Panc1 (cell line): ENCODE measurements at regions not wholly inside any gene's neighbourhood (a gene's known extent, or its start where the extent isn't known, plus 50 kb on each side); places are given as distances from the start of the nearest gene placed in this dataset.

Source experiments
- ATAC-seq: fragments of 200-7000 bp; cut with Tn5 transposase; 2 replicates; pipeline ENCODE4 v1.9.1; 2020; ENCODE audit warnings: mild to moderate bottlenecking, moderate library complexity
- BruUV-seq: library from RNA; stranded (reverse); fragments of 400-500 nt; replicated peaks from 2 replicates; lab custom pipeline; 2021; lab: Mats Ljungman, UMichigan
- CTCF ChIA-PET: fragments of 300-600 bp; sonication (Branson Sonifier 250); formaldehyde crosslinking; loops from one replicate; lab custom pipeline; 2022; ENCODE audit warnings: antibody characterized with exemption; lab: Charles Lee
- POLR2A ChIA-PET: fragments of 300-600 bp; sonication (Branson Sonifier 250); formaldehyde crosslinking; loops from one replicate; lab custom pipeline; 2022; ENCODE audit warnings: antibody characterized with exemption; lab: Charles Lee
- DNase-seq: peaks from one replicate; pipeline ENCODE4 v3.0.0-alpha.2; 2010; ENCODE audit warnings: low read depth, low spot score
- H3K27ac ChIP-seq: 2 replicates; pipeline ENCODE4 v1.5.1; 2011; ENCODE audit warnings: mild to moderate bottlenecking, low read length, inconsistent platforms
- H3K27me3 ChIP-seq: fragments of 200-500 bp; sonication (Bioruptor generic); 2 replicates; pipeline ENCODE4 v1.6.0; 2014; ENCODE audit warnings: low read length, inconsistent platforms; ENCODE audit not compliant: control insufficient read depth, insufficient read depth
- H3K36me3 ChIP-seq: fragments of 200-500 bp; sonication (Bioruptor generic); 2 replicates; pipeline ENCODE4 v1.5.1; 2014; ENCODE audit warnings: inconsistent platforms, mild to moderate bottlenecking, low read length, moderate library complexity; ENCODE audit not compliant: control insufficient read depth, insufficient read depth
- H3K4me1 ChIP-seq: 2 replicates; pipeline ENCODE4 v1.5.1; 2011; ENCODE audit warnings: inconsistent platforms, mild to moderate bottlenecking, low read length, moderate library complexity; ENCODE audit not compliant: control insufficient read depth, insufficient read depth
- H3K4me3 ChIP-seq, 2 experiments: 2 replicates each; pipeline ENCODE4 v1.5.1; 2011 to 2012; ENCODE audit warnings: low read depth in 2 of 2, low read length in 2 of 2, mild to moderate bottlenecking in 2 of 2, inconsistent platforms in 1 of 2, moderate library complexity in 1 of 2
- H3K9me3 ChIP-seq: fragments of 200-500 bp; sonication (Bioruptor generic); 2 replicates; pipeline ENCODE4 v1.5.1; 2014; ENCODE audit warnings: low read depth, mild to moderate bottlenecking, inconsistent platforms, low read length, moderate library complexity; ENCODE audit not compliant: control insufficient read depth, insufficient read depth
- POLR2AphosphoS5 ChIP-seq: IDR thresholded peaks from 2 replicates; pipeline ENCODE4 v1.6.1; 2012; ENCODE audit warnings: mild to moderate bottlenecking, low read depth, low read length, moderate library complexity
- SIN3A ChIP-seq: IDR thresholded peaks from 2 replicates; pipeline ENCODE4 v1.6.1; 2012; ENCODE audit warnings: low read depth, mild to moderate bottlenecking, low read length, moderate library complexity, borderline replicate concordance; ENCODE audit not compliant: insufficient read depth
- TCF7L2 ChIP-seq: IDR thresholded peaks from 2 replicates; pipeline ENCODE4 v1.6.1; 2011; ENCODE audit warnings: mild to moderate bottlenecking, low read depth, low read length, inconsistent platforms
- in situ Hi-C: cut with HindIII; loops from 2 replicates; pipeline ENCODE4 v1.10.0; 2016; ENCODE audit warnings: low sequenced_read_pairs, low pct_unique_long_range_greater_than_20kb
- intact Hi-C: fragments of 100-400 bp; cut with micrococcal nuclease; formaldehyde crosslinking; loops from one replicate; pipeline ENCODE4 v1.10.0; 2022; ENCODE audit not compliant: unreplicated experiment
- TF ChIP-seq, protein P1 (sequence below), 2 experiments: IDR thresholded peaks; 2 replicates each; pipeline ENCODE4 v1.6.1; 2011 to 2012; ENCODE audit warnings: low read depth in 2 of 2, control low read depth in 1 of 2, low read length in 1 of 2, mild to moderate bottlenecking in 1 of 2, moderate library complexity in 1 of 2; ENCODE audit not compliant: insufficient read depth in 1 of 2
- TF ChIP-seq, protein P2 (sequence below): fragments of 450-650 bp; IDR thresholded peaks from 2 replicates; pipeline ENCODE4 v1.5.1; 2017; ENCODE audit warnings: mild to moderate bottlenecking

DNA sequence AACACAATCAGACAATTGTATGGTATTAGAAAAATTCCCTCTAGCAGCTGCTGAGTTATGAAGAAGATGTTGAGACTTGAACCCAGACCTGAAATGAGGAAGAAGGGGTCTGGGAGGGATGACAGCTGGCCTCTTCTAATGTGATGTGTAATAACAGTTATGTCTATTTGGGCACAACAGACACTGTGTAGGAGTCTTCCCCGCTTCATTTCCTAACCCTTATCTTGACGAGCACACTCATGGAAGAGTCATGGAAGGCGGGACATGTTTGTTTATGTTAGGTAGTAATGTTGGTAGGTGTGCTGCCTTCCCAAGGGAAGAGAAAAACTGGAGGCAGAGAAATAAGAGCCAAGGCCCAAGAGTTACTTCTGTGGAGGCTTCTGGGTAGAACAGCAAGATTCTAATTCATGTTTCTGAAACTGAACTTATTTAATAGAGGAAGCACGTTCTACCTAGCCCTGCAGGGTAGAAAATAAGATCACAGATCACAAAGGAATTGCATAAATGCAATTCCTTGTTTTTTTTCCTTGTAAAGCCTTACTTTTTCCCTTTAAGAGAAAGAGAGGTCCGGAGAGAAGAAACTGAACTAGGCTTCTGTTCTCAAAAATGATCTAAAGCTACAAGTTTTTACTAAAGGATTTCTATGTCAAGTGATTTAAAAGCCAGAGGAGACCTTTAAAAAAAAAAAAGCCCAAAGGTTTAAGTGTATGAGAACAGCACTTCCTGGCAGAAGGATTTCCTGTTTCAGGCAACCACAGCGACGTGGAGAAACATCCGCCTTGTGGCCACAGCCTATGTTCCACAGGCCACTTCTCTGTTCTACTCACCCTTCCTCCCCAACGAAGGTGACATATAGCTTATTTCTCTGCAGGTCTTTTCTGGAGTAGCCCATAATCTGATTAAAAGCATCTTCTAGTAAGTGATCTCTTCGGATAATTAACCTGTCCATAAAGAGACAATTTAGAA lies 68.5 kb upstream of the STK17B start:
- TF ChIP-seq SIN3A = no peak
- TF ChIP-seq, protein P1, sequence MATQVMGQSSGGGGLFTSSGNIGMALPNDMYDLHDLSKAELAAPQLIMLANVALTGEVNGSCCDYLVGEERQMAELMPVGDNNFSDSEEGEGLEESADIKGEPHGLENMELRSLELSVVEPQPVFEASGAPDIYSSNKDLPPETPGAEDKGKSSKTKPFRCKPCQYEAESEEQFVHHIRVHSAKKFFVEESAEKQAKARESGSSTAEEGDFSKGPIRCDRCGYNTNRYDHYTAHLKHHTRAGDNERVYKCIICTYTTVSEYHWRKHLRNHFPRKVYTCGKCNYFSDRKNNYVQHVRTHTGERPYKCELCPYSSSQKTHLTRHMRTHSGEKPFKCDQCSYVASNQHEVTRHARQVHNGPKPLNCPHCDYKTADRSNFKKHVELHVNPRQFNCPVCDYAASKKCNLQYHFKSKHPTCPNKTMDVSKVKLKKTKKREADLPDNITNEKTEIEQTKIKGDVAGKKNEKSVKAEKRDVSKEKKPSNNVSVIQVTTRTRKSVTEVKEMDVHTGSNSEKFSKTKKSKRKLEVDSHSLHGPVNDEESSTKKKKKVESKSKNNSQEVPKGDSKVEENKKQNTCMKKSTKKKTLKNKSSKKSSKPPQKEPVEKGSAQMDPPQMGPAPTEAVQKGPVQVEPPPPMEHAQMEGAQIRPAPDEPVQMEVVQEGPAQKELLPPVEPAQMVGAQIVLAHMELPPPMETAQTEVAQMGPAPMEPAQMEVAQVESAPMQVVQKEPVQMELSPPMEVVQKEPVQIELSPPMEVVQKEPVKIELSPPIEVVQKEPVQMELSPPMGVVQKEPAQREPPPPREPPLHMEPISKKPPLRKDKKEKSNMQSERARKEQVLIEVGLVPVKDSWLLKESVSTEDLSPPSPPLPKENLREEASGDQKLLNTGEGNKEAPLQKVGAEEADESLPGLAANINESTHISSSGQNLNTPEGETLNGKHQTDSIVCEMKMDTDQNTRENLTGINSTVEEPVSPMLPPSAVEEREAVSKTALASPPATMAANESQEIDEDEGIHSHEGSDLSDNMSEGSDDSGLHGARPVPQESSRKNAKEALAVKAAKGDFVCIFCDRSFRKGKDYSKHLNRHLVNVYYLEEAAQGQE (IDR thresholded peaks at IDR 0.05; ENCODE audit: insufficient read depth in 1 of 2, low read depth in 2 of 2, low read length in 1 of 2) = no peak
- TF ChIP-seq, protein P2, sequence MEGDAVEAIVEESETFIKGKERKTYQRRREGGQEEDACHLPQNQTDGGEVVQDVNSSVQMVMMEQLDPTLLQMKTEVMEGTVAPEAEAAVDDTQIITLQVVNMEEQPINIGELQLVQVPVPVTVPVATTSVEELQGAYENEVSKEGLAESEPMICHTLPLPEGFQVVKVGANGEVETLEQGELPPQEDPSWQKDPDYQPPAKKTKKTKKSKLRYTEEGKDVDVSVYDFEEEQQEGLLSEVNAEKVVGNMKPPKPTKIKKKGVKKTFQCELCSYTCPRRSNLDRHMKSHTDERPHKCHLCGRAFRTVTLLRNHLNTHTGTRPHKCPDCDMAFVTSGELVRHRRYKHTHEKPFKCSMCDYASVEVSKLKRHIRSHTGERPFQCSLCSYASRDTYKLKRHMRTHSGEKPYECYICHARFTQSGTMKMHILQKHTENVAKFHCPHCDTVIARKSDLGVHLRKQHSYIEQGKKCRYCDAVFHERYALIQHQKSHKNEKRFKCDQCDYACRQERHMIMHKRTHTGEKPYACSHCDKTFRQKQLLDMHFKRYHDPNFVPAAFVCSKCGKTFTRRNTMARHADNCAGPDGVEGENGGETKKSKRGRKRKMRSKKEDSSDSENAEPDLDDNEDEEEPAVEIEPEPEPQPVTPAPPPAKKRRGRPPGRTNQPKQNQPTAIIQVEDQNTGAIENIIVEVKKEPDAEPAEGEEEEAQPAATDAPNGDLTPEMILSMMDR = no peak
- no peak for TF ChIP-seq TCF7L2
- no peak for TF ChIP-seq POLR2AphosphoS5
- Histone ChIP-seq H3K36me3 (no peaks in the 10 kb centered on the region), H3K27me3 (no peaks in the 10 kb centered on the region), H3K27ac (no peak overlapping the region), H3K4me1 (no peaks in the 10 kb centered on the region), H3K4me3 (no peak overlapping the region), H3K9me3 (no peaks in the 10 kb centered on the region)
- intact Hi-C loops = no loop called here
- ATAC-seq (peak; percentile 88), DNase-seq (no peak)
- ChIA-PET CTCF (no interaction called here), POLR2A (no interaction called here)
- in situ Hi-C loops = no loop called here
- BruUV-seq = no TSS peak

DNA sequence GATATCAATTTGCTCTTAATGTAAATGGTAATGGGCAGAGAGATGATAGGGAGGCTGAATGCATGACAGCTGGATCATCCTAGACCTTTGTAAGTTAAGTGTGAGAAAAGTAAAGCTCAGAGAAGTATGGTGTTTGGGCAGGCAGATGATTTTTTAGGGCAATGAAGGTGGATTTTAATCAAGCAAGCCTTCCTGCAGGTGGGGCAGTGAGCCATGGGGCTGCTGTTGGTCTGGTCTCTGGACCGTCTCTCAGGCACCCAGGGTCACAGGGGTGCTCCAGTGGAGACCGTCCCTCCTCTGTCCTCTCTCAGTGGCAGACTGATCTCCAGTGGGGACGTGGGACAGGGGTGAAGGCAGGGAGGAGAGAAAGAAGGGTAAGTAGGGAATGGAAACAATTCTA lies 69.8 kb upstream of the STK17B start:
- H3K4me1 ChIP-seq = no peaks in the 10 kb centered on the region
- H3K4me3 ChIP-seq = no peak overlapping the region
- H3K27me3 ChIP-seq = no peaks in the 10 kb centered on the region
- ChIA-PET POLR2A (no interaction called here), CTCF (no interaction called here)
- DNase-seq (no peak), ATAC-seq (no peak)
- TF ChIP-seq TCF7L2 (no peak), POLR2AphosphoS5 (no peak)
- intact Hi-C loops (no loop called here), in situ Hi-C loops (no loop called here)
- H3K27ac ChIP-seq = no peak overlapping the region
- H3K36me3 ChIP-seq = no peaks in the 10 kb centered on the region
- H3K9me3 ChIP-seq = no peaks in the 10 kb centered on the region
- no TSS peak for BruUV-seq

DNA sequence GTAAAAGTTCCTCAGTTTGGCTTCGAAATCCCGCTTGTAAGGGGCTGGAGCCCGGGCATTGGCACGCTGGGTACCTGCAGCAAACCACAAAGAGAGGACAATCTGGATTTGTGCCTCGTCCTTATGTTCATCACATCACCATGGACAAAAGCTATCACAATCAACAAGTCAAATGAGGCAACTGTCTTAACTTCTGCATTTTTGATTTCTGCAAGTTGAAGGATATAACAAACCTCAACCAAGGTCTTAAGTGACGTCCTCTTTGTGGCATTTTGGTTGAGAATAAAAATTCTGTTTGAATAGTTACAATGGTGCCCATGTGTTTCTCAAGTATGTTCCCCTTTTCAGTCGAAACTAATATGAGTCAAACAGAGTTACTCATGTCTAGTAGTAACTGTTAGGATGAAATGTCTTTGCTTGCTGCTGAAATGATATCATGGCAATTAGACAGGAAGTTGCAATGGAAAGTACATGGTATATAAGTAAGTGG lies 70.8 kb upstream of the STK17B start:
- ATAC-seq = no peak
- BruUV-seq = no TSS peak
- Histone ChIP-seq H3K4me3 (no peak overlapping the region), H3K27ac (no peak overlapping the region), H3K9me3 (no peaks in the 10 kb centered on the region), H3K27me3 (no peaks in the 10 kb centered on the region), H3K4me1 (no peaks in the 10 kb centered on the region), H3K36me3 (no peaks in the 10 kb centered on the region)
- in situ Hi-C loops = no loop called here
- intact Hi-C loops = no loop called here
- CTCF ChIA-PET = no interaction called here
- TF ChIP-seq TCF7L2 (no peak), SIN3A (no peak)
- TF ChIP-seq, protein P1 (IDR thresholded peaks at IDR 0.05; ENCODE audit: insufficient read depth in 1 of 2, low read depth in 2 of 2, low read length in 1 of 2) = no peak
- DNase-seq = no peak
- POLR2A ChIA-PET = no interaction called here
